ENCODE measurements at regions not wholly inside any gene's neighbourhood (a gene's known extent, or its start where the extent isn't known, plus 50 kb on each side); places are given as distances from the start of the nearest gene placed in this dataset.
"Not testable (repeated sequence)": the region's sequence is repeated elsewhere in the genome, so short reads cannot be mapped to it uniquely, and the experiment has no call there.

- H3K4me3 ChIP-seq (replicated peaks in 1 of 2; ENCODE audit: low read depth in 2 of 2, low read length in 2 of 2), result no peak overlapping the region
- no peak for DNase-seq (ENCODE audit: low read depth in 2 of 2)
- TF ChIP-seq CTCF (IDR thresholded peaks at IDR 0.05; ENCODE audit: low read depth, low read length), result no peak
Observed at GRCh38 chr11:90426442-90426841, 203.6 kb upstream of the CHORDC1 start.

DNA sequence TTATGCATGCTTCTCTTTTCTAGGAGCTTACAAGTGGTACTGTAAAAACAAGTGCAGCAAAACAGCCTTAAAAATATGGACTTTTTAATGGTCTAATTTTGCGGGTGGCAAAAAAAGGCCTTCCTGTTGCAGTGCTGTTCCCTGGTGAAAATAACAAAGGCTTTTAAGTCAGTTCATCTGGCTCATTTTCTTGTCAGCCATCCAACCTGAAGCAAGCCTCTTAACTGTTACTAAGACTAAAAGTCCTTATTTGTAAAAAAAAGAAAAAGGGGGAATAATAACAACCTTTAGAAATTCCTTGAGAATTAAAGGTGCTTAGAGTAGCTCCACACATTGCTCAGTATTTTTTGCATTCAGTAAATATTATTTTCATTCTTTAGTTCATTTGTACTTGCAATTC, 200.5 kb upstream of the CHORDC1 start:
- TF ChIP-seq CTCF (IDR thresholded peaks at IDR 0.05; ENCODE audit: low read depth, low read length), result no peak
- DNase-seq (ENCODE audit: low read depth in 2 of 2), result no peak
- H3K4me3 ChIP-seq (replicated peaks in 1 of 2; ENCODE audit: low read depth in 2 of 2, low read length in 2 of 2), result no peak overlapping the region

DNA sequence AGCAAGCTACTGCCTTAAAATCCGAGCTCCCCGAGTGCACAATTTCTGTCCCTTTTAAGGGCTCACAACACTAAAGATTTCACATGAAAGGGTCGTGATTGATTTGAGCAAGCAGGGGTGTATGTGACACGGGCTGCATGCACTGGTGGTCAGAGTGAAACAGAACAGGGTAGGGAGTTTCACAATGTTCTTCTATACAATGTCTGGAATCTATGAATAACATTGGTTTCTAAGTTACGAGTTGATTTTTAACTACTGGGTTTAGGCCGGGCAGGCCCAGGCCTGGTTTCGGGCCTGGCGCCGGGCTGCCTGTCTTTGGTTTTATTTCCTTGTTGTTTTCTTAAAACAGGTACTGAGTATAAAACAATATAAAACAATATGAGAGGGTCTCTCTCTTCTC, 199.9 kb upstream of the CHORDC1 start:
- DNase-seq (ENCODE audit: low read depth in 2 of 2); H3K4me3 ChIP-seq (replicated peaks in 1 of 2; ENCODE audit: low read depth in 2 of 2, low read length in 2 of 2): not testable (repeated sequence)

DNA sequence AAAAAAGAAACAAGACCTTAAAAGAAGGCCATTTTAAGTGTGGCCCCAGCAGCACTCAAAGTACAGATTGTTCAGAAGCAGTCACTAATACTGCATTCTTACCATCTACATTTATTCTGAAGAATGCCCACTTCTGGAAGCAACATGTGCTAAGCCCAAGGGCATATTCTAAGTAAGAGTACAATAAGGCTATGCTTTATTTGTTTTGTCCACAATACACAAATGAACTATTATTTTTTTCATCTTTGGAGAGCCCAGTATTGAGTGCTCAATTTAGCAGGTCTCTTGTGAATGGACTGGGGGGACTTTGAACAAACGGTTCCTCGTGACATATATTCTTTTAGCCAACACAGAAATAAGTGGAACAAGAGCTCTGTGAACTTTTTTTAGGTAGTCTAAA, 191.4 kb upstream of the CHORDC1 start:
- DNase-seq (ENCODE audit: low read depth in 2 of 2), result no peak
- TF ChIP-seq CTCF (IDR thresholded peaks at IDR 0.05; ENCODE audit: low read depth, low read length), result no peak
- H3K4me3 ChIP-seq (replicated peaks in 1 of 2; ENCODE audit: low read depth in 2 of 2, low read length in 2 of 2), result no peak overlapping the region

DNA sequence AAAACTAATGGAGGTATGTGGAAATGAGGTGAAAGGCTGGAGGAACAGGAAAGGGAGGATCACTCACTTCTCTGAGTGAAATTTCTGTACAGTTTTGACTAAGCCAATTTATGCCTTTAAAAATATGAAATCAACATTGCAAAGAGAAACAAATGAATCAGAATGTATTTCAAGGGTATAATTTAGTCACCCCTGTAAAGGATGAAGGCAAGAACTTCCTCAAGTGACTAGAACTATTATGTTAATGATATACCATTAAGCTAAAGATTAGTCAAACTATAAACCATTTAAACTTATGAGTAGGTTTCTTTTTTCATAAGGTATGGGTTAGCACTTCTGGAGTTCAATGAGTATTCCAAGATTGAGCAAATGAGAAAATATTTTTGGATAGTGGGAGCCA, 184.5 kb upstream of the CHORDC1 start:
- TF ChIP-seq CTCF (IDR thresholded peaks at IDR 0.05; ENCODE audit: low read depth, low read length), result no peak
- H3K4me3 ChIP-seq (replicated peaks in 1 of 2; ENCODE audit: low read depth in 2 of 2, low read length in 2 of 2), result no peak overlapping the region
- DNase-seq (ENCODE audit: low read depth in 2 of 2), result no peak

GRCh38 chr11:90392692-90393091, 169.8 kb upstream of the CHORDC1 start:
- DNase-seq (ENCODE audit: low read depth in 2 of 2), result no peak
- no peak for TF ChIP-seq CTCF (IDR thresholded peaks at IDR 0.05; ENCODE audit: low read depth, low read length)
- no peak overlapping the region for H3K4me3 ChIP-seq (replicated peaks in 1 of 2; ENCODE audit: low read depth in 2 of 2, low read length in 2 of 2)

- TF ChIP-seq CTCF (IDR thresholded peaks at IDR 0.05; ENCODE audit: low read depth, low read length), result no peak
- no peak for DNase-seq (ENCODE audit: low read depth in 2 of 2)
- no peak overlapping the region for H3K4me3 ChIP-seq (replicated peaks in 1 of 2; ENCODE audit: low read depth in 2 of 2, low read length in 2 of 2)
Observed at GRCh38 chr11:90391756-90392155, 168.9 kb upstream of the CHORDC1 start.

All from cardiac fibroblast (primary cell).